H1 (cell line): ENCODE measurements at regions not wholly inside any gene's neighbourhood (a gene's known extent, or its start where the extent isn't known, plus 50 kb on each side); places are given as distances from the start of the nearest gene placed in this dataset.

Experiments
- ATF3 ChIP-seq: IDR thresholded peaks from 2 replicates; pipeline ENCODE4 v1.6.1; 2011; ENCODE audit warnings: low read depth, mild to moderate bottlenecking, low read length; ENCODE audit not compliant: insufficient read depth
- CBX5 ChIP-seq: fragments of 300-800, 300-1000 bp; sonication (generic); IDR thresholded peaks from 2 replicates; pipeline ENCODE4 v1.7.1; 2016; ENCODE audit warnings: antibody characterized with exemption, low read length, low read depth
- CHD1 ChIP-seq: IDR thresholded peaks from 2 replicates; pipeline ENCODE4 v1.6.1; 2012; ENCODE audit warnings: low read depth, low read length, improper control_type of control experiment
- CHD2 ChIP-seq: IDR thresholded peaks from 2 replicates; pipeline ENCODE4 v1.6.1; 2012; ENCODE audit warnings: low read length, improper control_type of control experiment
- EP300 ChIP-seq, 2 experiments: IDR thresholded peaks; 1 replicate in 1 of 2; 2 replicates in 1 of 2; pipeline ENCODE4 v1.6.1; 2011 to 2012; ENCODE audit warnings: low read depth in 2 of 2, low read length in 2 of 2, mild to moderate bottlenecking in 2 of 2, borderline replicate concordance in 1 of 2, inconsistent platforms in 1 of 2, moderate library complexity in 1 of 2
- MAFK ChIP-seq: IDR thresholded peaks from 2 replicates; pipeline ENCODE4 v1.6.1; 2012; ENCODE audit warnings: low read depth, mild to moderate bottlenecking, improper control_type of control experiment, low read length
- PHF8 ChIP-seq: fragments of 200-600 bp; sonication (generic); conservative IDR thresholded peaks from 2 replicates; pipeline ENCODE4 v1.7.1; 2012; ENCODE audit warnings: low read depth, mild to moderate bottlenecking, inconsistent platforms, low read length, moderate library complexity
- POLR2A ChIP-seq, 2 experiments: IDR thresholded peaks; 1 replicate in 1 of 2; 2 replicates in 1 of 2; pipeline ENCODE4 v1.6.1; 2011; ENCODE audit warnings: low read depth in 2 of 2, low read length in 2 of 2, mild to moderate bottlenecking in 2 of 2; ENCODE audit errors: control extremely low read depth in 1 of 2
- POLR2AphosphoS5 ChIP-seq: IDR thresholded peaks from 2 replicates; pipeline ENCODE4 v1.6.1; 2011; ENCODE audit warnings: low read depth, low read length
- RAD21 ChIP-seq, 2 experiments: IDR thresholded peaks in 1 of 2; conservative IDR thresholded peaks in 1 of 2; 2 replicates each; pipeline ENCODE4 v1.6.1; 2011; ENCODE audit warnings: low read depth in 2 of 2, low read length in 2 of 2, improper control_type of control experiment in 1 of 2, inconsistent platforms in 1 of 2, mild to moderate bottlenecking in 1 of 2, moderate library complexity in 1 of 2
- TBP ChIP-seq: IDR thresholded peaks from 2 replicates; pipeline ENCODE4 v1.6.1; 2011; ENCODE audit warnings: low read depth, low read length, improper control_type of control experiment
- ZNF274 ChIP-seq: IDR thresholded peaks from 2 replicates; pipeline ENCODE4 v1.7.0; 2012; ENCODE audit warnings: low read length, borderline replicate concordance; ENCODE audit errors: extremely low read depth
- TF ChIP-seq, protein P1 (sequence below), 3 experiments: IDR thresholded peaks; 1 replicate in 2 of 3; 2 replicates in 1 of 3; pipeline versions ENCODE4 v1.5.1 to v1.6.1; 2011; ENCODE audit warnings: low read length in 3 of 3, mild to moderate bottlenecking in 3 of 3, inconsistent platforms in 2 of 3, low read depth in 1 of 3, moderate library complexity in 1 of 3; ENCODE audit not compliant: insufficient read depth in 1 of 3; ENCODE audit errors: control extremely low read depth in 1 of 3

- TF ChIP-seq MAFK (no peak), RAD21 (IDR thresholded peaks at IDR 0.05 in 1 of 2, conservative IDR thresholded peaks at IDR 0.05 in 1 of 2; ENCODE audit: low read depth in 2 of 2, low read length in 2 of 2) (no peak), CHD2 (no peak), PHF8 (no peak), ZNF274 (no peak), EP300 (IDR thresholded peaks at IDR 0.05; ENCODE audit: borderline replicate concordance in 1 of 2, low read depth in 2 of 2, low read length in 2 of 2) (no peak), CBX5 (no peak), POLR2AphosphoS5 (no peak), CHD1 (no peak), TBP (no peak), ATF3 (no peak), POLR2A (IDR thresholded peaks at IDR 0.05; ENCODE audit: control extremely low read depth in 1 of 2, low read depth in 2 of 2, low read length in 2 of 2) (no peak)
- TF ChIP-seq, protein P1, sequence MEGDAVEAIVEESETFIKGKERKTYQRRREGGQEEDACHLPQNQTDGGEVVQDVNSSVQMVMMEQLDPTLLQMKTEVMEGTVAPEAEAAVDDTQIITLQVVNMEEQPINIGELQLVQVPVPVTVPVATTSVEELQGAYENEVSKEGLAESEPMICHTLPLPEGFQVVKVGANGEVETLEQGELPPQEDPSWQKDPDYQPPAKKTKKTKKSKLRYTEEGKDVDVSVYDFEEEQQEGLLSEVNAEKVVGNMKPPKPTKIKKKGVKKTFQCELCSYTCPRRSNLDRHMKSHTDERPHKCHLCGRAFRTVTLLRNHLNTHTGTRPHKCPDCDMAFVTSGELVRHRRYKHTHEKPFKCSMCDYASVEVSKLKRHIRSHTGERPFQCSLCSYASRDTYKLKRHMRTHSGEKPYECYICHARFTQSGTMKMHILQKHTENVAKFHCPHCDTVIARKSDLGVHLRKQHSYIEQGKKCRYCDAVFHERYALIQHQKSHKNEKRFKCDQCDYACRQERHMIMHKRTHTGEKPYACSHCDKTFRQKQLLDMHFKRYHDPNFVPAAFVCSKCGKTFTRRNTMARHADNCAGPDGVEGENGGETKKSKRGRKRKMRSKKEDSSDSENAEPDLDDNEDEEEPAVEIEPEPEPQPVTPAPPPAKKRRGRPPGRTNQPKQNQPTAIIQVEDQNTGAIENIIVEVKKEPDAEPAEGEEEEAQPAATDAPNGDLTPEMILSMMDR (IDR thresholded peaks at IDR 0.05; ENCODE audit: control extremely low read depth in 1 of 3, insufficient read depth in 1 of 3, low read depth in 1 of 3, low read length in 3 of 3): no peak
These were observed 615.6 kb downstream of the EBF1 start for GRCh38 chr5:158484150-158484549.
